NCI-H345 (cell line): ENCODE measurements at regions not wholly inside any gene's neighbourhood (a gene's known extent, or its start where the extent isn't known, plus 50 kb on each side); places are given as distances from the start of the nearest gene placed in this dataset.
A peak's percentile ranks its signal among the peaks of the same experiment; 100 is the strongest.

Experiments used
- DNase-seq: peaks from one replicate; lab custom pipeline; 2025; lab: John Stamatoyannopoulos, UW

- peak; percentile 72 for DNase-seq
These were observed 54.9 kb upstream of the SACS start for GRCh38 chr13:23488442-23488841.

GRCh38 chr13:23496255-23496654 lies 62.8 kb upstream of the SACS start:
- no peak for DNase-seq

GRCh38 chr13:23497191-23497590 lies 63.7 kb upstream of the SACS start:
- DNase-seq, result no peak

- no peak for DNase-seq
These were observed 67.3 kb upstream of the SACS start for GRCh38 chr13:23500849-23501248.

- DNase-seq, result no peak
These were observed 66.0 kb upstream of the TNFRSF19 start for GRCh38 chr13:23504180-23504579.

- DNase-seq, result no peak
These were observed 65.2 kb upstream of the TNFRSF19 start for GRCh38 chr13:23505007-23505406.

GRCh38 chr13:23506071-23506806 lies 64.0 kb upstream of the TNFRSF19 start:
- no peak for DNase-seq

- no peak for DNase-seq
These were observed 63.4 kb upstream of the TNFRSF19 start for GRCh38 chr13:23506807-23507291.

GRCh38 chr13:23509781-23510543 lies 60.2 kb upstream of the TNFRSF19 start:
- DNase-seq, result no peak

GRCh38 chr13:23510544-23510916 lies 59.7 kb upstream of the TNFRSF19 start:
- no peak for DNase-seq

GRCh38 chr13:23510979-23511735 lies 59.1 kb upstream of the TNFRSF19 start:
- DNase-seq, result peak; percentile 12

- DNase-seq, result no peak
These were observed 57.3 kb upstream of the TNFRSF19 start for GRCh38 chr13:23512762-23513395.

- DNase-seq, result no peak
These were observed 56.8 kb upstream of the TNFRSF19 start for GRCh38 chr13:23513455-23513854.

GRCh38 chr13:23514076-23514475 lies 56.1 kb upstream of the TNFRSF19 start:
- DNase-seq, result no peak

GRCh38 chr13:23515116-23515515 lies 55.1 kb upstream of the TNFRSF19 start:
- DNase-seq, result no peak

- DNase-seq, result no peak
These were observed 54.0 kb upstream of the TNFRSF19 start for GRCh38 chr13:23516190-23516589.

GRCh38 chr13:23516702-23517101 lies 53.5 kb upstream of the TNFRSF19 start:
- no peak for DNase-seq

GRCh38 chr13:23518231-23518630 lies 52.0 kb upstream of the TNFRSF19 start:
- DNase-seq, result no peak
